Testis (tissue), 2 donors: ENCODE measurements at regions not wholly inside any gene's neighbourhood (a gene's known extent, or its start where the extent isn't known, plus 50 kb on each side); places are given as distances from the start of the nearest gene placed in this dataset.

ENCODE experiments used
- DNase-seq: peaks from one replicate; pipeline ENCODE4 v3.0.0-alpha.2; 2019
- H3K27ac ChIP-seq, 2 donors: fragments of 200-600 bp; sonication (generic); one replicate each; pipeline ENCODE4 v1.5.1; 2019
- H3K27me3 ChIP-seq: fragments of 200-600 bp; sonication (generic); one replicate; pipeline ENCODE4 v1.5.1; 2019
- H3K36me3 ChIP-seq: fragments of 200-600 bp; sonication (generic); one replicate; pipeline ENCODE4 v1.5.1; 2017; ENCODE audit warnings: low read depth; ENCODE audit errors: missing control alignments
- H3K4me1 ChIP-seq: fragments of 200-600 bp; sonication (generic); one replicate; pipeline ENCODE4 v1.5.1; 2019
- H3K4me3 ChIP-seq, 2 donors: fragments of 200-600 bp; sonication (generic); one replicate each; pipeline ENCODE4 v1.5.1; 2017 to 2019
- H3K9me3 ChIP-seq: fragments of 200-600 bp; sonication (generic); one replicate; pipeline ENCODE4 v1.5.1; 2017
- POLR2A ChIP-seq: fragments of 450-650 bp; IDR thresholded peaks from one replicate; pipeline ENCODE4 v1.6.1; 2017; ENCODE audit warnings: antibody characterized with exemption, mild to moderate bottlenecking, moderate library complexity
- WGBS, 2 donors: methylation state at CpG; one replicate each; pipeline ENCODE4 v1.1.5; 2018; 5-methylcytosine and 5-hydroxymethylcytosine counted together
- intact Hi-C: fragments of 100-400 bp; cut with DNase I; formaldehyde crosslinking; loops from one replicate; pipeline ENCODE4 v1.15.1; 2023; ENCODE audit warnings: low total_unique reads
- TF ChIP-seq, protein P1 (sequence below), 3 experiments: fragments of 450-650 bp in 2 of 3; fragments of 200-600 bp in 1 of 3; sonication (generic) in 1 of 3; IDR thresholded peaks; one replicate each; pipeline ENCODE4 v1.5.1; 2016 to 2019; ENCODE audit warnings: antibody characterized with exemption in 3 of 3, mild to moderate bottlenecking in 2 of 3, moderate library complexity in 1 of 3

DNA sequence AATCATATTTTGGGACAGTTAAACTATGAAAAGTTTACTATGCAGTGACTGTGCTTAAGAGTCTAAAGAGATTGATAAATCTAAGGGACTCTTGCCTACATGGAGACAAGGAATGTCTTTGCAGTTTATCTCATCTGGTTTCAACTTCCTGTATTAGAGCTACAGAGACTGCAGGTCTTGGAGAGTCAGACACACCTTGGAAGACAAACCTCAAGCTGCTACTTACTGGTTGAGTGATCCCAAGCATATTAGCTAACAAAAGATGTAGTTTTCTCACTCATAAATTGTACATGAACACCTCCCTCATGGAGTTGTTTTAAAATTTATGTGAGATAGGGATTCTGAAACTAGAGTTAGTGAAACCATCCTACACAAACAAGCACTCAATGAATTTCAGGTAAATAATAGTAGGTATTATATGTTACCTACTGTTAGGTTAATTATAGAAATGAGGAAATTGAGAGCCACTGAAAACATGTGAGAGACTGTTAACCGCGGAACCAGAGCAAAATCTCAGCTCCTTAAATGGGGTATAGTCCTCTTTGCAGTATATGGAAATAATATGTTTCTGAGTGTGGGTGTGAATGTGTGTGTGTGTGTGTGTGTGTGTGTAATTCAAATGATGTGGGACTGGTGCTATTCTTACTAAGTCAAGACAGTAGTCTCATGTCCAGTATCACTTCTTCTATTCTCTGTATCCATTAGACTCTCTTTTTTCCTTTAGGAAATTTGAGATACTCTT lies 752.1 kb downstream of the DTWD2 start:
- no peak overlapping the region for H3K4me3 ChIP-seq
- H3K9me3 ChIP-seq, result no peaks in the 10 kb centered on the region
- no peaks in the 10 kb centered on the region for H3K4me1 ChIP-seq
- TF ChIP-seq, protein P1, sequence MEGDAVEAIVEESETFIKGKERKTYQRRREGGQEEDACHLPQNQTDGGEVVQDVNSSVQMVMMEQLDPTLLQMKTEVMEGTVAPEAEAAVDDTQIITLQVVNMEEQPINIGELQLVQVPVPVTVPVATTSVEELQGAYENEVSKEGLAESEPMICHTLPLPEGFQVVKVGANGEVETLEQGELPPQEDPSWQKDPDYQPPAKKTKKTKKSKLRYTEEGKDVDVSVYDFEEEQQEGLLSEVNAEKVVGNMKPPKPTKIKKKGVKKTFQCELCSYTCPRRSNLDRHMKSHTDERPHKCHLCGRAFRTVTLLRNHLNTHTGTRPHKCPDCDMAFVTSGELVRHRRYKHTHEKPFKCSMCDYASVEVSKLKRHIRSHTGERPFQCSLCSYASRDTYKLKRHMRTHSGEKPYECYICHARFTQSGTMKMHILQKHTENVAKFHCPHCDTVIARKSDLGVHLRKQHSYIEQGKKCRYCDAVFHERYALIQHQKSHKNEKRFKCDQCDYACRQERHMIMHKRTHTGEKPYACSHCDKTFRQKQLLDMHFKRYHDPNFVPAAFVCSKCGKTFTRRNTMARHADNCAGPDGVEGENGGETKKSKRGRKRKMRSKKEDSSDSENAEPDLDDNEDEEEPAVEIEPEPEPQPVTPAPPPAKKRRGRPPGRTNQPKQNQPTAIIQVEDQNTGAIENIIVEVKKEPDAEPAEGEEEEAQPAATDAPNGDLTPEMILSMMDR (IDR thresholded peaks at IDR 0.05), result no peak
- no peak for TF ChIP-seq POLR2A
- WGBS, 2 donors, result 86 to 96% methylated on average over 2 of the region's 2 CpGs
- intact Hi-C loops, result no loop called here
- no peak overlapping the region for H3K27ac ChIP-seq
- DNase-seq, result no peak
- H3K27me3 ChIP-seq, result no peaks in the 10 kb centered on the region
- H3K36me3 ChIP-seq, result no peaks in the 10 kb centered on the region

DNA sequence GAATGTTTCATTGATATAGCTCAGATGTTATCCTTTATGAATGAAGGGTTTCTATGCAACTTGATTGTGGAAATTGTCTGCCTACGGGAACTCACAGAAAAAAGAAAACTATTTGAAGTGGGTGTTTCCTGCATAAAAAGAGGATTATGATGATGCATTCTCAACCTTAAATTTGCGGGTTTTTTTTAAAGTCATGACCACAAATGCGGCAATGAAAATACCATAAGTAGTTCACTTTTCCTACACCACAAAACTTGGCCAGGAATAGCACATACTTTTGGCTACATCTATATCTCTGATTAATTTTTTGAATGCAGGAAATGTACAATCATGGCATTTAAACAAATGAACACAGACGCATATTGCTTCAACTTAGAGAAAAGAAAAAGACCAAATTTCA lies 754.7 kb downstream of the DTWD2 start:
- intact Hi-C loops, result loop anchor here (5.0 kb wide), 1 partner anchor 36 kb away; no protein-coding TSS in a partner anchor
- 81 to 85% methylated on average over 4 of the region's 4 CpGs for WGBS, 2 donors
- no peak overlapping the region for H3K4me3 ChIP-seq
- TF ChIP-seq, protein P1 (IDR thresholded peaks at IDR 0.05), result no peak
- TF ChIP-seq POLR2A, result no peak
- no peaks in the 10 kb centered on the region for H3K36me3 ChIP-seq
- no peaks in the 10 kb centered on the region for H3K9me3 ChIP-seq
- no peaks in the 10 kb centered on the region for H3K4me1 ChIP-seq
- no peak for DNase-seq
- H3K27me3 ChIP-seq, result no peaks in the 10 kb centered on the region
- H3K27ac ChIP-seq, result no peak overlapping the region

DNA sequence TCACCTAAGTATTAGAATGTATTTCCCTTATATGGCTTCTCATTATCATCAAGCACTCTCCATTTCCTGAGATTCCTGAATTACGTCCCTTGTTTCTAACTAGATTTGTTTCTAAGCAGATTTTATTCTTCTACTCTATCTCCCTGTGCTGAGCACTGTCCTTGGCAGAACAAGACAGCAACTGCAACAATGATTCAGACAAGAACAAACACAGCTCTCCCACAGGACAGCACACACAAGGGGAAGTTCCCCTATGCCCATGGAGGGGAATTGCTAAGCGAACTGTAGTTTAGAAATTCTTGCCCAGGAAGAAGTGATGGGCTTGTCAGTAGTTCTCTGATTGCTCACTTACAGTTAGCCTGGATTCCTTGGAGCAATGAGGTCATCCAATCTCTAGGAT lies 759.9 kb downstream of the DTWD2 start:
- Histone ChIP-seq H3K4me3 (no peak overlapping the region), H3K27ac (no peak overlapping the region), H3K36me3 (no peaks in the 10 kb centered on the region), H3K4me1 (no peaks in the 10 kb centered on the region), H3K9me3 (no peaks in the 10 kb centered on the region), H3K27me3 (no peaks in the 10 kb centered on the region)
- WGBS, 2 donors, result 50 to 52% methylated on average over 2 of the region's 2 CpGs
- no peak for TF ChIP-seq POLR2A
- TF ChIP-seq, protein P1 (IDR thresholded peaks at IDR 0.05), result no peak
- DNase-seq, result peak; percentile 52
- intact Hi-C loops, result no loop called here

DNA sequence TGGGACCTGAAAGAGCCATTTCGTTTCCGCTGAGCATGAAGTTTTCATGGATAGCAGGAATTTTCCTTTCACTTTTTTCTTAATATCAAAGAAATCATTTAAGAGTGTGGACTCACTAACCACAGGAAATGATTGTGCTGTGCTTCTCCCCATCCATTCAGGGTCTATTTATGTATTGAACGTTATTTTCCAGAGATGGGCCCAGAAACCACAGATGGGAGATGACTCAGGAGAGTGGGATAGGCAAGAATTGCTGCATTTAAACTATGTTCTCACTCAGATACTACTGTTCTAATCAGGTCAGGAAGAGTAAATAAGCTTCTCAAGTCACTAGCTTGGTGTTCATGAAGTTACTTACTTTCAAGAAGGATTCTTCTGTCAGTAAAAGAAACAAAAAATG lies 763.8 kb downstream of the DTWD2 start:
- no peak for DNase-seq
- no peak overlapping the region for H3K27ac ChIP-seq
- intact Hi-C loops, result no loop called here
- no peaks in the 10 kb centered on the region for H3K4me1 ChIP-seq
- H3K36me3 ChIP-seq, result no peaks in the 10 kb centered on the region
- H3K27me3 ChIP-seq, result no peaks in the 10 kb centered on the region
- no peak overlapping the region for H3K4me3 ChIP-seq
- no peaks in the 10 kb centered on the region for H3K9me3 ChIP-seq
- 84 to 85% methylated on average over 3 of the region's 3 CpGs for WGBS, 2 donors
- TF ChIP-seq, protein P1 (IDR thresholded peaks at IDR 0.05), result no peak
- TF ChIP-seq POLR2A, result no peak

DNA sequence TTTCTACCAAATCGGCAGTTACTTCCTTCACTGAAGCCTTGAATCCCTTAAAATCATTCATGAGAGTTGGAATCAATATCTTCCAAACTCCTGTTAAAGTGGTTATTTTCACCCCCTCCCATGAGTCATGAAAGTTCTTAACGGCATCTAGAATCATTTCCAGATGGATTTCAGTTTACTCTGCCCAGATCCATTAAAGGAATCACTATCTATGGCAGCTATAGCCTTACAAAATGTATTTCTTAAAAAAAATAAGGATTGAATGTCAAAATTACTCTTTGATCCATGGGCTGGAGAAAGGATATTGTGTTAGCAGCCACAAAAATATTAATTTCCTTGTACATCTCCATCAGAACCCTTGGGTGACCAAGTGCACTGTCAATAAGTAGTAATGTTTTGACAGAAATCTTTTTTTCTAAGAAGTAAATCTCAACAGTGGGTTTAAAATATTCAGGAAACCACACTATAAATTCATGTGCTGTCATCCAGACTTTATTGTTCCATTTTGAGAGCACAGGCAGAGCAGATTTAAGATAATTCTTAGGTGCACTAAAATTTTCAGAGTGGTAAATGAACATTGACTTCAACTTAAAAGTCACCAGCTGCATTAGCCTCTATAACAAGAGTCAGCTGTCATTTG lies 767.7 kb downstream of the DTWD2 start:
- Histone ChIP-seq H3K9me3 (no peaks in the 10 kb centered on the region), H3K36me3 (no peaks in the 10 kb centered on the region), H3K4me1 (no peaks in the 10 kb centered on the region), H3K27ac (no peak overlapping the region), H3K27me3 (no peaks in the 10 kb centered on the region), H3K4me3 (no peak overlapping the region)
- intact Hi-C loops, result no loop called here
- DNase-seq, result no peak
- no peak for TF ChIP-seq POLR2A
- TF ChIP-seq, protein P1 (IDR thresholded peaks at IDR 0.05), result no peak
- 76 to 80% methylated on average over 2 of the region's 2 CpGs for WGBS, 2 donors
